Stimulated activated CD4-positive, alpha-beta T cell treated with anti-CD3 and anti-CD28 coated beads, Interleukin-12 subunit alpha, Interleukin-12 subunit beta, amount 100 ng/mL, for 48 hours (primary cell): ENCODE measurements at regions not wholly inside any gene's neighbourhood (a gene's known extent, or its start where the extent isn't known, plus 50 kb on each side); places are given as distances from the start of the nearest gene placed in this dataset.

Experiments
- DNase-seq, 3 donors: peaks; one replicate each; pipeline ENCODE4 v3.0.0-alpha.2; 2020; ENCODE audit warnings: low read depth in 2 of 3, low spot score in 1 of 3

- DNase-seq = no peak
These were observed 845.3 kb upstream of the PTPRD start for GRCh38 chr9:11457825-11458790.

GRCh38 chr9:11469745-11470144 is 856.9 kb upstream of the PTPRD start:
- no peak for DNase-seq

- no peak for DNase-seq
These were observed 858.5 kb upstream of the PTPRD start for GRCh38 chr9:11471321-11471720.

- no peak for DNase-seq
These were observed 888.0 kb upstream of the PTPRD start for GRCh38 chr9:11500780-11501179.

GRCh38 chr9:11506980-11507379 is 894.2 kb upstream of the PTPRD start:
- no peak for DNase-seq

- no peak for DNase-seq
These were observed 924.8 kb upstream of the PTPRD start for GRCh38 chr9:11537566-11537965.

GRCh38 chr9:11542781-11543180 is 930.0 kb upstream of the PTPRD start:
- DNase-seq = no peak

- no peak for DNase-seq
These were observed 933.4 kb upstream of the PTPRD start for GRCh38 chr9:11546231-11546630.

GRCh38 chr9:11549311-11549794 is 936.6 kb upstream of the PTPRD start:
- no peak for DNase-seq

- no peak for DNase-seq
These were observed 938.3 kb upstream of the PTPRD start for GRCh38 chr9:11551106-11551505.

GRCh38 chr9:11558043-11558442 is 945.2 kb upstream of the PTPRD start:
- no peak for DNase-seq

- DNase-seq = no peak
These were observed 946.4 kb upstream of the PTPRD start for GRCh38 chr9:11559001-11559776.

GRCh38 chr9:11577522-11577921 is 964.7 kb upstream of the PTPRD start:
- no peak for DNase-seq

- no peak for DNase-seq
These were observed 983.0 kb upstream of the PTPRD start for GRCh38 chr9:11595756-11596155.

- no peak for DNase-seq
These were observed 1005.5 kb upstream of the PTPRD start for GRCh38 chr9:11618241-11618805.

GRCh38 chr9:11632691-11633090 is 1019.9 kb upstream of the PTPRD start:
- no peak for DNase-seq

- DNase-seq = no peak
These were observed 1034.0 kb upstream of the PTPRD start for GRCh38 chr9:11646831-11647230.

GRCh38 chr9:11653867-11654266 is 1039.3 kb upstream of the TYRP1 start:
- DNase-seq = no peak

GRCh38 chr9:11663913-11664312 is 1029.3 kb upstream of the TYRP1 start:
- no peak for DNase-seq

- no peak for DNase-seq
These were observed 1016.4 kb upstream of the TYRP1 start for GRCh38 chr9:11676821-11677220.

GRCh38 chr9:11686733-11687132 is 1006.5 kb upstream of the TYRP1 start:
- DNase-seq = no peak

- DNase-seq = no peak
These were observed 996.1 kb upstream of the TYRP1 start for GRCh38 chr9:11697126-11697525.
